Breast epithelium (tissue), 3 donors: ENCODE measurements at regions not wholly inside any gene's neighbourhood (a gene's known extent, or its start where the extent isn't known, plus 50 kb on each side); places are given as distances from the start of the nearest gene placed in this dataset.

Experiments
- CTCF ChIP-seq, 3 donors: fragments of 450-650 bp; IDR thresholded peaks; one replicate each; pipeline ENCODE4 v1.5.1; 2016 to 2017; ENCODE audit warnings: antibody characterized with exemption in 3 of 3, mild to moderate bottlenecking in 3 of 3, moderate library complexity in 3 of 3
- POLR2A ChIP-seq: fragments of 450-650 bp; IDR thresholded peaks from one replicate; pipeline ENCODE4 v1.6.1; 2016; ENCODE audit warnings: antibody characterized with exemption, mild to moderate bottlenecking, moderate library complexity
- POLR2AphosphoS5 ChIP-seq, 3 donors: sonication (generic); formaldehyde crosslinking; IDR thresholded peaks; one replicate each; pipeline ENCODE4 v1.6.1; 2017; ENCODE audit warnings: antibody characterized with exemption in 3 of 3

- TF ChIP-seq CTCF (IDR thresholded peaks at IDR 0.05), result no peak
- TF ChIP-seq POLR2A, result no peak
- TF ChIP-seq POLR2AphosphoS5 (IDR thresholded peaks at IDR 0.05), result no peak
These were observed 400.4 kb downstream of the CDC14C start for GRCh38 chr7:49324707-49325106.
